ENCODE measurements at regions not wholly inside any gene's neighbourhood (a gene's known extent, or its start where the extent isn't known, plus 50 kb on each side); places are given as distances from the start of the nearest gene placed in this dataset.
A peak's percentile ranks its signal among the peaks of the same experiment; 100 is the strongest.

DNA sequence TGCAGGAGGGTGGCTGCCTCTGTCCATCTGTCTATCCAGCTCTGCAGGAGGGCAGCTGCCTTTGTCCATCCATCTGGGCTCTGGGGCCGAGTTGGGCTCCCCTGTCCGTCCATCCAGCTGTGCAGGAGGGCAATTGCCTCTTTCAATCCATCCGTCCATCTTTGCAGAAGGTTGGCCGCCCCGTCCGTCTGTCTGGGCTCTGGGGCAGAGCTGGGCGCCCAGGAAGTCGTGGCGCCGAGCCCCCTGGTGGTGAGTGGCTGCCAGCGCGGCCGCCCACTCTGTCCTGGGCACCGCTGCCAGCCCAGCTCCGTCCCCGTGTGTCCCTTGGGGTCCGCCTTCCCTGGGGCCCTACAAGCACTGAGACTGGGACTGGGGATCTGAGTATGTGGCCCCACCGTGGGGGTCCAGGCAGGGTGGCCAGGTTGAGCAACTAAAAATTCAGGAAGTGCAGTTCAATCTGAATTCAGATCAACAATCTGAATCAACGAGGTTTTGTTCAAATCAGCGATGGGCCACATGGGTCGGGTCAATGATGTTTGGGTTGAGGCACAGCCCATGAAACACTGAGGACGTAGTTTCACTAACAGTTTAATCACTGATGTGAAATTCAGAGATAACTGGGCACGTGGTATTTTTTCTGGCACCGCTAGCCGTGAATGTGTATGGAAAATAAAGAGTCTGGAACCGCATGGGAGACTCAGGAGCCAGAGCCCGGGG is 99.1 kb upstream of the ACTRT2 start:
- TF ChIP-seq, protein P1, sequence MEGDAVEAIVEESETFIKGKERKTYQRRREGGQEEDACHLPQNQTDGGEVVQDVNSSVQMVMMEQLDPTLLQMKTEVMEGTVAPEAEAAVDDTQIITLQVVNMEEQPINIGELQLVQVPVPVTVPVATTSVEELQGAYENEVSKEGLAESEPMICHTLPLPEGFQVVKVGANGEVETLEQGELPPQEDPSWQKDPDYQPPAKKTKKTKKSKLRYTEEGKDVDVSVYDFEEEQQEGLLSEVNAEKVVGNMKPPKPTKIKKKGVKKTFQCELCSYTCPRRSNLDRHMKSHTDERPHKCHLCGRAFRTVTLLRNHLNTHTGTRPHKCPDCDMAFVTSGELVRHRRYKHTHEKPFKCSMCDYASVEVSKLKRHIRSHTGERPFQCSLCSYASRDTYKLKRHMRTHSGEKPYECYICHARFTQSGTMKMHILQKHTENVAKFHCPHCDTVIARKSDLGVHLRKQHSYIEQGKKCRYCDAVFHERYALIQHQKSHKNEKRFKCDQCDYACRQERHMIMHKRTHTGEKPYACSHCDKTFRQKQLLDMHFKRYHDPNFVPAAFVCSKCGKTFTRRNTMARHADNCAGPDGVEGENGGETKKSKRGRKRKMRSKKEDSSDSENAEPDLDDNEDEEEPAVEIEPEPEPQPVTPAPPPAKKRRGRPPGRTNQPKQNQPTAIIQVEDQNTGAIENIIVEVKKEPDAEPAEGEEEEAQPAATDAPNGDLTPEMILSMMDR (IDR thresholded peaks at IDR 0.05) = peak; percentile 79
- H3K27me3 ChIP-seq (replicated peaks; ENCODE audit: insufficient read depth) = no peaks in the 10 kb centered on the region
- ATAC-seq (ENCODE audit: insufficient number of reproducible peaks, low FRiP score, low read depth) = no peak

DNA sequence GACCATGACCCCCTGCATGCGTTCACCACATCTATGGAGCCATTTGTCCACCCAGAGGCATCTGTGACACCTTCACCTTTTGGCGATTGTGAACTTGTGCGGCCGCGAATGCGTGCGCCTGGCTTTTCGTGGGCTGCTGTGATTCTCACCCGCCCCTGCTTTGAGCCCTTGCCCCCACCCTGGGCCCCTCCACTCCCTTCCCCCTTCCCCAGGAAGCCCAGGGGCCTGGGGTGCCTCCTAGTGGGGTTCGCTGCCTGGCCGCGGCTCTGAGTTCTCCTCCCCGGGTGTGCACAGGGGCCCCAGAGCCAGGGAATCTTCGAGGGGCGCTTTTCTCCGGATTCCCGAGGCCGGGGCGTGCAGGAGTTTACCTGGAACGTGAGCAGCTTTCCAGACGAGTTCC is 97.9 kb upstream of the ACTRT2 start:
- Histone ChIP-seq H3K9me3 (no peaks in the 10 kb centered on the region), H3K4me3 (no peak overlapping the region), H3K36me3 (no peaks in the 10 kb centered on the region), H3K27me3 (replicated peaks; ENCODE audit: insufficient read depth) (no peaks in the 10 kb centered on the region), H3K27ac (no peak overlapping the region), H3K4me1 (ENCODE audit: control insufficient read depth in 1 of 2, low read depth in 2 of 2) (peaks cover 30 to 53% of the 10 kb centered on the region in 2 donors)
- TF ChIP-seq, protein P1 (IDR thresholded peaks at IDR 0.05) = no peak
- ATAC-seq (ENCODE audit: insufficient number of reproducible peaks, low FRiP score, low read depth) (no peak), DNase-seq (ENCODE audit: low spot score) (no peak)

More for the DNA sequence above, 99.1 kb upstream of the ACTRT2 start:
- no peak for DNase-seq (ENCODE audit: low spot score)
- H3K4me1 ChIP-seq (ENCODE audit: control insufficient read depth in 1 of 2, low read depth in 2 of 2) = peaks cover 19 to 41% of the 10 kb centered on the region in 2 donors
- no peak overlapping the region for H3K27ac ChIP-seq
- peak overlapping the region; percentile 38 for H3K4me3 ChIP-seq
- no peaks in the 10 kb centered on the region for H3K36me3 ChIP-seq
- no peaks in the 10 kb centered on the region for H3K9me3 ChIP-seq

DNA sequence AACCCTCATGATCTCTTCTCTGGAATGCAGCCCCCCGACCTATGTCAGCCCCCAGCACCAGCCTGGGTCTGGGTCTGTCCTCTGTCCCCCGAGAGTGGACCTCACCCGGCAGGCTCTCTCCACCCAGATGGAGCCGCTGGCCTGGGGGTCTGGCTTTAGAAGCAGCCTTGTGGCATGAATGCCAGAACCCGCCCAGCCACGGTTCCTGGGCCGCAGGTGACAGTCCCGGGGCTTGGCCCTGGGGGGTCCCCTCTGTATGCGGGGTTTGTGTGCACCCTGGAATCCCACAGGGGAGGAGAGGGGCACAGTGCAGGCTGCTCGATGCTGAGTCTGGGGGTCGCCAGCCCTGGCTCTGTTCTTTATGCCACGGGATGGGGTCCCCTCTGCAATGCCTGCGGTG is 96.0 kb upstream of the ACTRT2 start:
- ATAC-seq (ENCODE audit: insufficient number of reproducible peaks, low FRiP score, low read depth) = no peak
- TF ChIP-seq, protein P1 (IDR thresholded peaks at IDR 0.05) = no peak
- peaks cover 3% of the 10 kb centered on the region for H3K9me3 ChIP-seq
- DNase-seq (ENCODE audit: low spot score) = no peak
- H3K4me3 ChIP-seq = no peak overlapping the region
- H3K4me1 ChIP-seq (ENCODE audit: control insufficient read depth in 1 of 2, low read depth in 2 of 2) = peaks cover 34 to 58% of the 10 kb centered on the region in 2 donors
- H3K27ac ChIP-seq = peak overlapping the region; percentile 70 to 87
- no peaks in the 10 kb centered on the region for H3K36me3 ChIP-seq
- no peaks in the 10 kb centered on the region for H3K27me3 ChIP-seq (replicated peaks; ENCODE audit: insufficient read depth)

DNA sequence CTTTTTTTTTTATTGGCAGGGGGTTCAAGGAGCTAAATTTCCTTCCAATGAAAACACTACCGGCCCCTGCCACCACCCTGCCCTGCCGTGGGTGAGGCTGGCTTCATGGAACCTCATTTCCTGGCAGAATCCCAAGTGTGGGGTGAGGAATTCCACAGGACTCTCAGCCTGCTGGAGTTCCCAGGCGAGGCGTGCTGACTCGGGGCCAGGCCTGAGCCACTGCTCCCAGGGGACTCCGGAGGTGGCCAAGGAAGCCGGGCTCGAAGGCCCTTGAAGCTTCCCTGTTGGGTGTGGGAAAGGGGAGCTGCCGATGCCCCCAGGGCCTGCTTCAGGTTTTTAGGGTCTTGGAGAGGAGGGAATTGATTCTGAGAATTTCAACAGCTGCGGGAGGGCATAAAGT is 95.3 kb upstream of the ACTRT2 start:
- TF ChIP-seq, protein P1 (IDR thresholded peaks at IDR 0.05) = peak; percentile 29
- DNase-seq (ENCODE audit: low spot score) (peak; percentile 47), ATAC-seq (ENCODE audit: insufficient number of reproducible peaks, low FRiP score, low read depth) (peak; percentile 39)
- H3K4me1 ChIP-seq (ENCODE audit: control insufficient read depth in 1 of 2, low read depth in 2 of 2) = peaks cover 34 to 55% of the 10 kb centered on the region in 2 donors
- no peaks in the 10 kb centered on the region for H3K36me3 ChIP-seq
- H3K27ac ChIP-seq = peak overlapping the region; percentile 70 to 87
- peak overlapping the region; percentile 13 for H3K4me3 ChIP-seq
- H3K9me3 ChIP-seq = peaks cover 3% of the 10 kb centered on the region
- no peaks in the 10 kb centered on the region for H3K27me3 ChIP-seq (replicated peaks; ENCODE audit: insufficient read depth)

DNA sequence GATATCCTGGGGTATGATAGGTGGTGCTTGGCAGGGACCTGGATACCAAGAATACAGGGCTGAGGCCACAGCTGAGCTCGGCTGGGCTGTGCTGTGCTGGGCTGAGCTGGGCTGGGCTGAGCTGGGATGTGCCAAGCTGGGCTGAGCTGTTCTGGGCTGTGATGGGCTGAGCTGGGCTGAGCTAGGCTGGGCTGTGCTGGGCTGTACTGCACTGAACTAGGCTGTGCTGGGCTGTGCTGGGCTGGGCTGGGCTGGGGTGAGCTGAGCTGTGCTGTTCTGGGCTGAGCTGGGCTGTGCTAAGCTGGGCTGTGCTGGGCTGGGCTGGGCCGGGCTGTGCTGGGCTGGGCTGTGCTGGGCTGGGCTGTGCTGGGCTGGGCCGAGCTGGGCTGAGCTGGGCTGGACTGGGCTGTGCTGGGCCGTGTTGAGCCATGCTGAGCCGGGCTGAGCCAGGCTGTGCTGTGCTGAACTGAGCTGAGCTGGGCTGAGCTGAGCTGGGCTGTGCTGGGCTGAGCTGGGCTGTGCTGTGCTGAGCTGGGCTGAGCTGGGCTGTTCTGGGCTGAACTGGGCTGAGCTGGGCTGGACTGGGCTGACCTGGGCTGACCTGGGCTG is 94.7 kb upstream of the ACTRT2 start:
- TF ChIP-seq, protein P1 (IDR thresholded peaks at IDR 0.05) = no peak
- peaks cover 34 to 55% of the 10 kb centered on the region in 2 donors for H3K4me1 ChIP-seq (ENCODE audit: control insufficient read depth in 1 of 2, low read depth in 2 of 2)
- peak overlapping the region; percentile 70 to 87 for H3K27ac ChIP-seq
- ATAC-seq (ENCODE audit: insufficient number of reproducible peaks, low FRiP score, low read depth) (no peak), DNase-seq (ENCODE audit: low spot score) (no peak)
- peak overlapping the region; percentile 13 for H3K4me3 ChIP-seq
- H3K9me3 ChIP-seq = peaks cover 3% of the 10 kb centered on the region
- H3K27me3 ChIP-seq (replicated peaks; ENCODE audit: insufficient read depth) = no peaks in the 10 kb centered on the region
- no peaks in the 10 kb centered on the region for H3K36me3 ChIP-seq
